Right lobe of liver (tissue), 4 donors: ENCODE measurements at regions not wholly inside any gene's neighbourhood (a gene's known extent, or its start where the extent isn't known, plus 50 kb on each side); places are given as distances from the start of the nearest gene placed in this dataset.

Experiments used
- POLR2A ChIP-seq: fragments of 450-650 bp; IDR thresholded peaks from one replicate; pipeline ENCODE4 v1.6.1; 2017; ENCODE audit warnings: antibody characterized with exemption, mild to moderate bottlenecking
- TF ChIP-seq, protein P1 (sequence below), 4 donors: fragments of 200-600 bp in 3 of 4; fragments of 450-650 bp in 1 of 4; IDR thresholded peaks; one replicate each; pipeline versions ENCODE4 v1.5.1 to v1.8.0; 2016 to 2022; ENCODE audit warnings: antibody characterized with exemption in 4 of 4, mild to moderate bottlenecking in 2 of 4
- donor health status: DM: no; HTN: no; CAD: no.
- donor health status: DM: no; HTN: no; CAD: no.
- donor health status: DM: no; HTN: yes; CAD: no.

DNA sequence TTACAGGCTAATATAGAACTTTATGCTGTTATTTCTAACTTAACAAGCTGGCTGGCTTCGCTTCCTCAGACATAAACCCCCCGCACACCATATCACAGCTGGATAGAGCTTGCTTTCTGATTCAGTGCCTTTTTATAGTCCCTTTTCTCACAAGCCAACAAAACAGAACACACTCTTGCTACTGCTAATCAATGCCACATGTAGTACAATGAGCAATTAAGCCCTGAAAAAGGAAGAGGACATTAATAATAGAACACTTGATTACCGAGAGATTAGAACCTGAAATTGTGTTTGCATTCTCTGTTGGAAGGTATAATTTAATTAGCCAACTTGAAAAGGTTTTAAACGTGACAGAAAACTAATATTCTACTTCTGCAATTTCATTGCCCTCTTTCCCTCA lies 267.7 kb upstream of the CYRIA start:
- TF ChIP-seq, protein P1, sequence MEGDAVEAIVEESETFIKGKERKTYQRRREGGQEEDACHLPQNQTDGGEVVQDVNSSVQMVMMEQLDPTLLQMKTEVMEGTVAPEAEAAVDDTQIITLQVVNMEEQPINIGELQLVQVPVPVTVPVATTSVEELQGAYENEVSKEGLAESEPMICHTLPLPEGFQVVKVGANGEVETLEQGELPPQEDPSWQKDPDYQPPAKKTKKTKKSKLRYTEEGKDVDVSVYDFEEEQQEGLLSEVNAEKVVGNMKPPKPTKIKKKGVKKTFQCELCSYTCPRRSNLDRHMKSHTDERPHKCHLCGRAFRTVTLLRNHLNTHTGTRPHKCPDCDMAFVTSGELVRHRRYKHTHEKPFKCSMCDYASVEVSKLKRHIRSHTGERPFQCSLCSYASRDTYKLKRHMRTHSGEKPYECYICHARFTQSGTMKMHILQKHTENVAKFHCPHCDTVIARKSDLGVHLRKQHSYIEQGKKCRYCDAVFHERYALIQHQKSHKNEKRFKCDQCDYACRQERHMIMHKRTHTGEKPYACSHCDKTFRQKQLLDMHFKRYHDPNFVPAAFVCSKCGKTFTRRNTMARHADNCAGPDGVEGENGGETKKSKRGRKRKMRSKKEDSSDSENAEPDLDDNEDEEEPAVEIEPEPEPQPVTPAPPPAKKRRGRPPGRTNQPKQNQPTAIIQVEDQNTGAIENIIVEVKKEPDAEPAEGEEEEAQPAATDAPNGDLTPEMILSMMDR (IDR thresholded peaks at IDR 0.05), result no peak
- no peak for TF ChIP-seq POLR2A
